Progenitor cell of endocrine pancreas (in vitro differentiated cells): ENCODE measurements at regions not wholly inside any gene's neighbourhood (a gene's known extent, or its start where the extent isn't known, plus 50 kb on each side); places are given as distances from the start of the nearest gene placed in this dataset.

ENCODE experiments used
- DNase-seq: peaks from one replicate; pipeline ENCODE4 v3.0.0; 2021; ENCODE audit warnings: low spot score; ENCODE audit not compliant: unreplicated experiment
- H3K27ac Mint-ChIP-seq: 2 replicates; pipeline ENCODE4 v1.8.0; 2021; ENCODE audit warnings: mild to moderate bottlenecking, moderate library complexity, mixed read lengths
- H3K27me3 Mint-ChIP-seq: 2 replicates; pipeline ENCODE4 v1.8.0; 2021; ENCODE audit warnings: mixed read lengths
- H3K36me3 Mint-ChIP-seq: 2 replicates; pipeline ENCODE4 v1.8.0; 2022; ENCODE audit warnings: mixed read lengths; ENCODE audit not compliant: insufficient read depth
- H3K4me1 Mint-ChIP-seq: 2 replicates; pipeline ENCODE4 v1.8.0; 2021; ENCODE audit warnings: low read depth, mixed read lengths
- H3K4me3 Mint-ChIP-seq: 2 replicates; pipeline ENCODE4 v1.8.0; 2021; ENCODE audit warnings: low read depth, mild to moderate bottlenecking, moderate library complexity, mixed read lengths
- H3K9me3 Mint-ChIP-seq: 2 replicates; pipeline ENCODE4 v1.8.0; 2021; ENCODE audit warnings: low read depth, mixed read lengths
- CTCF ChIP-seq: fragments of 200-600 bp; sonication (generic); IDR thresholded peaks from one replicate; pipeline ENCODE4 v1.5.0; 2021; ENCODE audit warnings: antibody characterized with exemption, mild to moderate bottlenecking; ENCODE audit not compliant: unreplicated experiment

GRCh38 chr7:47681249-47681810 is 99.4 kb upstream of the TNS3 start:
- no peak for DNase-seq
- Mint-ChIP-seq H3K4me3 (no peak overlapping the region), H3K4me1 (peaks cover 20% of the 10 kb centered on the region), H3K27me3 (no peaks in the 10 kb centered on the region), H3K27ac (peak overlapping the region; percentile 82), H3K9me3 (peaks cover 9% of the 10 kb centered on the region), H3K36me3 (no peaks in the 10 kb centered on the region)
- no peak for TF ChIP-seq CTCF

GRCh38 chr7:47678641-47679380 is 96.9 kb upstream of the TNS3 start:
- no peak for DNase-seq
- Mint-ChIP-seq H3K27ac (no peak overlapping the region), H3K27me3 (no peaks in the 10 kb centered on the region), H3K9me3 (peaks cover 9% of the 10 kb centered on the region), H3K4me3 (no peak overlapping the region), H3K4me1 (peaks cover 20% of the 10 kb centered on the region), H3K36me3 (no peaks in the 10 kb centered on the region)
- no peak for TF ChIP-seq CTCF

- Mint-ChIP-seq H3K27ac (no peak overlapping the region), H3K27me3 (no peaks in the 10 kb centered on the region), H3K9me3 (peaks cover 9% of the 10 kb centered on the region), H3K36me3 (no peaks in the 10 kb centered on the region), H3K4me1 (peaks cover 11% of the 10 kb centered on the region), H3K4me3 (no peak overlapping the region)
- TF ChIP-seq CTCF, result no peak
- DNase-seq, result no peak
These were observed 95.8 kb upstream of the TNS3 start for GRCh38 chr7:47677664-47678063.

GRCh38 chr7:47677093-47677492 is 95.2 kb upstream of the TNS3 start:
- no peak for TF ChIP-seq CTCF
- H3K36me3 Mint-ChIP-seq, result no peaks in the 10 kb centered on the region
- no peaks in the 10 kb centered on the region for H3K27me3 Mint-ChIP-seq
- H3K4me3 Mint-ChIP-seq, result no peak overlapping the region
- peaks cover 14% of the 10 kb centered on the region for H3K4me1 Mint-ChIP-seq
- no peak for DNase-seq
- peaks cover 9% of the 10 kb centered on the region for H3K9me3 Mint-ChIP-seq
- no peak overlapping the region for H3K27ac Mint-ChIP-seq

GRCh38 chr7:47672977-47673381 is 91.1 kb upstream of the TNS3 start:
- TF ChIP-seq CTCF, result no peak
- H3K27ac Mint-ChIP-seq, result peak overlapping the region; percentile 18
- H3K4me1 Mint-ChIP-seq, result peaks cover 3% of the 10 kb centered on the region
- peaks cover 9% of the 10 kb centered on the region for H3K9me3 Mint-ChIP-seq
- no peak overlapping the region for H3K4me3 Mint-ChIP-seq
- H3K27me3 Mint-ChIP-seq, result no peaks in the 10 kb centered on the region
- no peak for DNase-seq
- no peaks in the 10 kb centered on the region for H3K36me3 Mint-ChIP-seq
